ENCODE measurements at regions not wholly inside any gene's neighbourhood (a gene's known extent, or its start where the extent isn't known, plus 50 kb on each side); places are given as distances from the start of the nearest gene placed in this dataset.

DNA sequence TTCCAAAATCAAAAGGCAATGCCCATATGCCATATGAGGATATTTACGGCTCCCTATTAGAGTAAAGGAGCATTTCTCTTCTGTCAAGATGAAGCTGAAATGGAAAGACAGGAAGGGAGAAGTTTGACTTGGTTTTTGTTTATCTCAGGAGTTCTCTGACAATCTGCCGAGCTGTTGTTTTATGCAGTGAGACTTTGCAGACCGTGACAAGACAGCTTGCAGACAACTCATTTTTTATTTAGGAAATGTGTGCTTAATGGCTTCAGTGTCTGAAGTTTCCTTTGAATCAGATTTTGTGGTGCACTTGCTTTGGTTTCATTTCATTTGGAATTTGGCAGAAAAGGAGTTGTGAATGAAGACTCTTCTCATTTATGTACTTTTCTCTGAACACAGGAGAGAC is 145.4 kb downstream of the C12orf50 start:
- H3K4me1 ChIP-seq (ENCODE audit: control insufficient read depth in 1 of 2, insufficient read depth in 2 of 2, low read length in 2 of 2) = no peaks in the 10 kb centered on the region
- no peaks in the 10 kb centered on the region for H3K9me3 ChIP-seq (ENCODE audit: control insufficient read depth in 1 of 2, low read length in 2 of 2)
- no peak overlapping the region for H3K4me3 ChIP-seq (ENCODE audit: low read depth in 1 of 2, low read length in 2 of 2)

DNA sequence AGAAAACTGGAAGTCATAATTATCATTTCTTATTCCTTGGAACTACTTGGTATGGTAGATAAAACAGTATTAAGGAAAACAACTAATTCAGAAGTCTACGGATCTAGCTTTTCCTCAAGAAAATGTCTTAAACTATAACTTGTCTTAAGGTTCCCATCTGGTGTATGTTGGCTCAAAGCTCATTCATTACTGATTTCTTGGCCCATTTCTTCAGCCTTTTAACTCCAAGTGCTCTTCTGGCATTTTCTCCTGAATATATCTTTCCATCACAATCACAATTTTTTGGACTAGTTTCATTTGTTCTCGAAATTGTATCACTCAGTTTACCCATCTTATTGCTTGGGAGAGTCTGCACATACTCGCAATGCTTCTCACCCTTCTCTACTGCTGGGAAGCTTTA is 150.1 kb downstream of the C12orf50 start:
- Histone ChIP-seq H3K36me3 (ENCODE audit: control insufficient read depth in 1 of 2, insufficient read depth in 2 of 2, low read length in 2 of 2) (no peaks in the 10 kb centered on the region), H3K9me3 (ENCODE audit: control insufficient read depth in 1 of 2, low read length in 2 of 2) (no peaks in the 10 kb centered on the region), H3K27me3 (ENCODE audit: control insufficient read depth in 1 of 2, insufficient read depth in 2 of 2, low read length in 2 of 2) (no peaks in the 10 kb centered on the region), H3K9ac (ENCODE audit: low read depth in 1 of 2, low read length in 2 of 2) (no peak overlapping the region), H3K4me3 (ENCODE audit: low read depth in 1 of 2, low read length in 2 of 2) (no peak overlapping the region), H3K4me1 (ENCODE audit: control insufficient read depth in 1 of 2, insufficient read depth in 2 of 2, low read length in 2 of 2) (no peaks in the 10 kb centered on the region), H3K27ac (ENCODE audit: low read depth, low read length) (no peak overlapping the region)

More for the DNA sequence above, 145.4 kb downstream of the C12orf50 start:
- no peaks in the 10 kb centered on the region for H3K27me3 ChIP-seq (ENCODE audit: control insufficient read depth in 1 of 2, insufficient read depth in 2 of 2, low read length in 2 of 2)
- H3K9ac ChIP-seq (ENCODE audit: low read depth in 1 of 2, low read length in 2 of 2) = no peak overlapping the region
- H3K27ac ChIP-seq (ENCODE audit: low read depth, low read length) = no peak overlapping the region
- H3K36me3 ChIP-seq (ENCODE audit: control insufficient read depth in 1 of 2, insufficient read depth in 2 of 2, low read length in 2 of 2) = no peaks in the 10 kb centered on the region

DNA sequence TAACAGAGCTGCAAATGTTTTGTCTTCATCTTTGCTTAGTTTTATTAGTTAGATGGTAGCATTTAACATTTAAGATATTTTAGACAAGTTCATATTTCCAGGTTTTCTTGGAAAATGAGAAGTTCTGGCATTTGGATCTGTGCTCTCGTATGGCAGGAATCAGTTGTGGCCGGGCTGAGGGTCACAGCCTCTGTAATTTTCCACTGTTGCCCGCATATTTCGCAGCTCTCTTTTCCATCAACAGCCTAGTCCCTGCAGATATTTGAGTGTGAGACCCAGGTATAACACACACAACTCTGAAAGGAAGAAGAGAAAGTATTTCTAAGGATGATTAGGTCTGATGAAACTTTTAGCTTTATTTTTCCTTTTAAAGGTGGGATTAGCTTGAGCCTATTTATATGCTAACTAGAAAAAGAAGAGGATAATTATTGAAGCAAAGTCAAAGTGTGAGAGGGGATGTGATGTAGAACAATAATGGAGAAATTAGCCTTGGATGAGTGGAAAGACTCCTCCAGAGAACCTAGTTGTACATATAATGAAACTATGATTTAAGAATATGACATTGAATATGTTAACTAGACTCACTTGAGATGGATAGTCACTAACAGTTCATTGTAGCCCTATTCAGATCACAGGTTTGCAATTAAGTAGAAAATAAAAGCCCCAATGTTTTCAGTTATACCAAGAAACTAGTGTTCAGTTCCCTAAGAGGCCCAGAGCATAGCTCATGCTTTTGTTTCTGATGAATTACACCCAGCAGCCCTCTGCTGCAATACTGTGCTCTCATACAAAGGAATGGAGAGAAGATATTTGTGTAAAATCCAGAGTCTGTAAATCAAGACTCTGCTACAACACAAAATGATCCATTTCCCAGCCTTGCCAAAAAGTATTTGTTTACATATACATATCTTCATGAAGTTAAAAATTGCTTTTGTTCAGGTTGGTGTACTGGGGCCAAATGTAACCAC is 158.4 kb downstream of the C12orf50 start:
- Histone ChIP-seq H3K4me3 (ENCODE audit: low read depth in 1 of 2, low read length in 2 of 2) (no peak overlapping the region), H3K27ac (ENCODE audit: low read depth, low read length) (no peak overlapping the region), H3K36me3 (ENCODE audit: control insufficient read depth in 1 of 2, insufficient read depth in 2 of 2, low read length in 2 of 2) (no peaks in the 10 kb centered on the region), H3K9me3 (ENCODE audit: control insufficient read depth in 1 of 2, low read length in 2 of 2) (no peaks in the 10 kb centered on the region), H3K4me1 (ENCODE audit: control insufficient read depth in 1 of 2, insufficient read depth in 2 of 2, low read length in 2 of 2) (no peaks in the 10 kb centered on the region), H3K9ac (ENCODE audit: low read depth in 1 of 2, low read length in 2 of 2) (no peak overlapping the region), H3K27me3 (ENCODE audit: control insufficient read depth in 1 of 2, insufficient read depth in 2 of 2, low read length in 2 of 2) (no peaks in the 10 kb centered on the region)

DNA sequence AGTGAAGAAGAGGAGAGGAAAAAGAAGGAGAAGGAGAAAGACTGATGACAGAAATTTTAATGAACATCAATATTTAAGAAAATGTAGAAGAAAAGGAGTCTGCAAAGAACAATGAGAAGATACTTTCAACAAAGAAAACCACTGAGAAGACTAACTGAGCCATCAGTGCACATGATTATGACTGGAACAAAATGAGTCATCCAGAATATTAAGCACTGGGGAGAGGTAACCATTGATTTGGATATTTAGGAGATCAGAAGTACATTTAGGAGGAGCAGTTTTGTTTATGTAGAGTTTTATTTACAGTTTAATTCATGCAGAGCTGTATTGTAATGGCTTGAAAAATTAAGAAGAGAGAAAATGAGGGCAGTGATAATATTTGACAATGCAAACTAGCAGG is 159.1 kb downstream of the C12orf50 start:
- H3K9me3 ChIP-seq (ENCODE audit: control insufficient read depth in 1 of 2, low read length in 2 of 2) = no peaks in the 10 kb centered on the region
- no peak overlapping the region for H3K27ac ChIP-seq (ENCODE audit: low read depth, low read length)
- H3K4me3 ChIP-seq (ENCODE audit: low read depth in 1 of 2, low read length in 2 of 2) = no peak overlapping the region

DNA sequence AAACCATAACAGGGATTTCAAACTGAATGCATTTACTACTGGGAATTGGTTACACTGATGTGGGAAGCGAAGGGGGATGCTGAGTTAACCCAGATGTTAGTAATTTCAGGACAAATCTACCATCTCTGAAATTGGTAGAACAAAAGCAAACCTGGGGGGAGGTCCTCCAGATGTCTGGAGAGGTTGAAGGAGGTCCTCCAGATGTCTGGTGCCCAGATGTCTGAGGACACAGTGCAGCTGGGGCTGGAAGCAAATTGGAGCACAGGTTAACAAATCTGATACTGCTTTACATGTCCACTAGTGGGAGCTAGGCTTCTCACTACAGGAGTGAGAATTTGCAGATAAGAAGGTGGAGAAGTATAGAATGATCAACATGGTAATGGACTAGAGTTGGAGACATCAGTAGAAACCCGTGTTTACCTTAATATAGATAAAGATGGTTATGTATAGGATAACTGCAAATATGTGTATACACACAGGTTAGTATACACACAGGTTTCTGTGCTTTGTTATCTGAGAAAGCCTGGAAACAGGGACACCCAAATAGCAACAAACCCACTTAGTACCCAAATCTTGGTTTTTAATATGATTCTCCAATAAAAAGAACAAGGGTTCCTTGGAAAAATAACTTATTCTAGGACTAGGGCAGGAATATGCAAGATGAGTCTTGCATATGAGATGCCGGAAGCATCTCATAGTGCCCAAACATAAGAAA is 162.5 kb downstream of the C12orf50 start:
- H3K4me1 ChIP-seq (ENCODE audit: control insufficient read depth in 1 of 2, insufficient read depth in 2 of 2, low read length in 2 of 2) = no peaks in the 10 kb centered on the region
- no peaks in the 10 kb centered on the region for H3K27me3 ChIP-seq (ENCODE audit: control insufficient read depth in 1 of 2, insufficient read depth in 2 of 2, low read length in 2 of 2)
- H3K9me3 ChIP-seq (ENCODE audit: control insufficient read depth in 1 of 2, low read length in 2 of 2) = no peaks in the 10 kb centered on the region
- no peak overlapping the region for H3K9ac ChIP-seq (ENCODE audit: low read depth in 1 of 2, low read length in 2 of 2)
- H3K27ac ChIP-seq (ENCODE audit: low read depth, low read length) = no peak overlapping the region
- no peaks in the 10 kb centered on the region for H3K36me3 ChIP-seq (ENCODE audit: control insufficient read depth in 1 of 2, insufficient read depth in 2 of 2, low read length in 2 of 2)
- H3K4me3 ChIP-seq (ENCODE audit: low read depth in 1 of 2, low read length in 2 of 2) = no peak overlapping the region

More for the DNA sequence above, 159.1 kb downstream of the C12orf50 start:
- no peaks in the 10 kb centered on the region for H3K36me3 ChIP-seq (ENCODE audit: control insufficient read depth in 1 of 2, insufficient read depth in 2 of 2, low read length in 2 of 2)
- H3K4me1 ChIP-seq (ENCODE audit: control insufficient read depth in 1 of 2, insufficient read depth in 2 of 2, low read length in 2 of 2) = no peaks in the 10 kb centered on the region
- no peak overlapping the region for H3K9ac ChIP-seq (ENCODE audit: low read depth in 1 of 2, low read length in 2 of 2)
- no peaks in the 10 kb centered on the region for H3K27me3 ChIP-seq (ENCODE audit: control insufficient read depth in 1 of 2, insufficient read depth in 2 of 2, low read length in 2 of 2)

DNA sequence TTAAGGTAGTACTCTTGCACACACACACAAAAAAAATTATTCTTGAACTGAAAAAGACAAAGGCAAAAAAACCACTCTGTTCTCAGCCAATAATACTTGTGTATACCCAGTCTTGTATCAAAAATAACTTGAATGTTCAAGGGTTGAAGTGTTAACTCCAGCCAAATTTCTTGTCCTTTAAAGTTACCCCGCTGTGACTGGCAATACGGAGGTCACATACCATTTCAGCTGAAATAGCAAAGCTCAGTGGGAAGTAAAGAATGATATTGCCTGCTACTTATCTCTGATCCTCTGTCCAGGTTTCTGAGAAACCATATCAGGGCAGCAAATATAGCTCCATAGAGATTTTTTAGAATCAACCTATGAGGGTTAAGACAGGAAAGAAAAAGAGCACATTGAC is 167.4 kb downstream of the C12orf50 start:
- Histone ChIP-seq H3K27me3 (ENCODE audit: control insufficient read depth in 1 of 2, insufficient read depth in 2 of 2, low read length in 2 of 2) (no peaks in the 10 kb centered on the region), H3K36me3 (ENCODE audit: control insufficient read depth in 1 of 2, insufficient read depth in 2 of 2, low read length in 2 of 2) (no peaks in the 10 kb centered on the region), H3K9me3 (ENCODE audit: control insufficient read depth in 1 of 2, low read length in 2 of 2) (no peaks in the 10 kb centered on the region), H3K9ac (ENCODE audit: low read depth in 1 of 2, low read length in 2 of 2) (no peak overlapping the region), H3K27ac (ENCODE audit: low read depth, low read length) (no peak overlapping the region), H3K4me3 (ENCODE audit: low read depth in 1 of 2, low read length in 2 of 2) (no peak overlapping the region), H3K4me1 (ENCODE audit: control insufficient read depth in 1 of 2, insufficient read depth in 2 of 2, low read length in 2 of 2) (no peaks in the 10 kb centered on the region)

DNA sequence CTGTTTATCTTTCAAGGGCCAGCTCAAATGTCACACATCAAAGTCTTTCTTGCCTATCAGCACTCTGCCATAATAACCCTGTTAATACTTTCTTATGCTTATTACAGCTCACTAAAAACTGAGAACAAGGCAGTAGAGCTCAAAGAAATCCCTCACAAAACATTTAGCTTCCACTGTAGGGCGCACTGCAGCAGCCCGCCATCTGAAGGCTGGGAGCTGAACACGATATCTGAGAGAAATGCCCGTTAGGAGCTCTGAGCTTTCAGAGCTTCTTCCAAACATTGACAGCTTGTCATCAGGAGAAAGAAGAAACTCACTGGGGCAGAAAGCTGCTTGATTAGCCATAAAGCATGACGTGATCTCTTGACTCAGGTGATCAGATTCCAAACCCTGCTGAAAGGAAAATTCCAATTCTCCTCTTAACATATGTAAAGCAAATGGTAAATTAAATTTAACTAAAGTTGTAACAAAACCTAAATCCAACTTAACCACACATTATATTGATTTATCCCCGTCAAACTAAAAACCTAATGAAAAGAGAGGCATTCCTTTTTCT is 175.7 kb downstream of the C12orf50 start:
- no peak overlapping the region for H3K9ac ChIP-seq (ENCODE audit: low read depth in 1 of 2, low read length in 2 of 2)
- H3K27ac ChIP-seq (ENCODE audit: low read depth, low read length) = no peak overlapping the region
- H3K27me3 ChIP-seq (ENCODE audit: control insufficient read depth in 1 of 2, insufficient read depth in 2 of 2, low read length in 2 of 2) = no peaks in the 10 kb centered on the region
- no peak overlapping the region for H3K4me3 ChIP-seq (ENCODE audit: low read depth in 1 of 2, low read length in 2 of 2)
- no peaks in the 10 kb centered on the region for H3K36me3 ChIP-seq (ENCODE audit: control insufficient read depth in 1 of 2, insufficient read depth in 2 of 2, low read length in 2 of 2)
- H3K9me3 ChIP-seq (ENCODE audit: control insufficient read depth in 1 of 2, low read length in 2 of 2) = no peaks in the 10 kb centered on the region
- no peaks in the 10 kb centered on the region for H3K4me1 ChIP-seq (ENCODE audit: control insufficient read depth in 1 of 2, insufficient read depth in 2 of 2, low read length in 2 of 2)

DNA sequence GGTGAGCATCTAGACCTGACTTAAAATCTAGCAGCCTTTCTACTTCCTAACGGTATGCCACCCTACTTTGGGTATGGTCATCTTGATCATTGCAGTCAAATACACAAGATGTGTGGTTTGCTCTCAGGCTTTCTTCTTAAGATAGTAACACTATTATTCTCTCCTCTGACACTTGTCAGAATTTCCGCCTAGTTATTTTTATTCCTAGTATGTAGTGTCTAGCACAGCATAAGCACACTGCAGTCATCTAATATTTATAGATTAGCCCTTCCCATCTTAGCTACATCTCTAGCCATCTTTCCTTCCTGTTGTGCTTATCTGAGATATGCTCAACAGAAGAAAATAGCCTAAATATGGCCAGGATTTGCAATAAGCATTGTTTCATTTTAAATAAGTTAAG is 180.1 kb downstream of the C12orf50 start:
- no peak overlapping the region for H3K27ac ChIP-seq (ENCODE audit: low read depth, low read length)
- no peaks in the 10 kb centered on the region for H3K27me3 ChIP-seq (ENCODE audit: control insufficient read depth in 1 of 2, insufficient read depth in 2 of 2, low read length in 2 of 2)
- H3K9me3 ChIP-seq (ENCODE audit: control insufficient read depth in 1 of 2, low read length in 2 of 2) = no peaks in the 10 kb centered on the region
- H3K4me1 ChIP-seq (ENCODE audit: control insufficient read depth in 1 of 2, insufficient read depth in 2 of 2, low read length in 2 of 2) = no peaks in the 10 kb centered on the region
- H3K36me3 ChIP-seq (ENCODE audit: control insufficient read depth in 1 of 2, insufficient read depth in 2 of 2, low read length in 2 of 2) = no peaks in the 10 kb centered on the region
- H3K9ac ChIP-seq (ENCODE audit: low read depth in 1 of 2, low read length in 2 of 2) = no peak overlapping the region
- H3K4me3 ChIP-seq (ENCODE audit: low read depth in 1 of 2, low read length in 2 of 2) = no peak overlapping the region

DNA sequence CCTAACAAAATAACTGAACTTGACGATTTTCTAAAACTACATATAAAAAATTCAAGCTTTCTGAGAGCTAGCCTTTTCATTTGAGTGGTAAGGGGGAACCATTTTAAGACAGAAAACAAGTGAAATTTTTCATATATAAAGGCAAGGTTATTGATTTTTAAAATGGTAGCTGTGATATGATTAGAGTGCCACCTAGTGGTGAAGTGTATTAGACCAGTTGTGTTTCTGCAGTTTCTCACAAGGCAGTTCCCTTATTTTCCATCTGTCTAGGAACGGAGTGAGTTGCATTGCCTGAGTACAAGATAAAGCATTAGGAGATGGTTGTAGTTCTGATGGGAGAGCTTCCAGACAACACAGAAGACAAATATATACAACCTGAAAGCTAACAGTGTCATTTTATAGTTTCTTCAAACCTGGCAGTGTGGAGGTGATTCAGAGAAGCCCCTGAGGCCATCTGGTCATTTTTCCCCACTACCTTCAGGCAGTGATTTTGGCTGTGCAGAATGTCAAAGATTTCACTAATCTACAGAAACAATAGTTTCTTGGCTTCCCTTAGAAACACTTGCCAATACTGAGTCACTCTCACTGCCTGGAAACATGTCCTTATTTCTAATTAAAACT is 180.8 kb downstream of the C12orf50 start:
- H3K36me3 ChIP-seq (ENCODE audit: control insufficient read depth in 1 of 2, insufficient read depth in 2 of 2, low read length in 2 of 2) = no peaks in the 10 kb centered on the region
- no peak overlapping the region for H3K4me3 ChIP-seq (ENCODE audit: low read depth in 1 of 2, low read length in 2 of 2)
- no peaks in the 10 kb centered on the region for H3K27me3 ChIP-seq (ENCODE audit: control insufficient read depth in 1 of 2, insufficient read depth in 2 of 2, low read length in 2 of 2)
- no peak overlapping the region for H3K9ac ChIP-seq (ENCODE audit: low read depth in 1 of 2, low read length in 2 of 2)
- no peaks in the 10 kb centered on the region for H3K9me3 ChIP-seq (ENCODE audit: control insufficient read depth in 1 of 2, low read length in 2 of 2)
- no peak overlapping the region for H3K27ac ChIP-seq (ENCODE audit: low read depth, low read length)
- no peaks in the 10 kb centered on the region for H3K4me1 ChIP-seq (ENCODE audit: control insufficient read depth in 1 of 2, insufficient read depth in 2 of 2, low read length in 2 of 2)

DNA sequence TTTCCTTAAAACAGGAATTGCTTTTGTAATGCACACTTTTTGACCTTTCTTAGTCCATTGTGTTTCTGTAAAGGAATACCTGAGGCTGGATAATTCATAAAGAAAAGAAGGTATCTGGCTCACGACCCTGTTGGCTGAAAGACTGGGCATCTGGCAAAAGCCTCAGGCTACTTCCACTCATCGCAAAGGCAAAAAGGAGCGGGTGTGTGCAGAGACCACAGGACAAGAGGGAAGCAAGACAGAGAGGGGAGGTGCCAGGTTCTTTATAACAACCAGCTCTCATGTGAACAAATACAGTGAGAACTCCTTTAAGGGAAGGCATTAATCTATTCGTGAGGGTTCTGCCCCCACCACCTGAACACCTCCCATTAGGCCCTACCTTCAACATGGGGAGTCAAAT is 182.1 kb downstream of the C12orf50 start:
- Histone ChIP-seq H3K36me3 (ENCODE audit: control insufficient read depth in 1 of 2, insufficient read depth in 2 of 2, low read length in 2 of 2) (no peaks in the 10 kb centered on the region), H3K4me3 (ENCODE audit: low read depth in 1 of 2, low read length in 2 of 2) (no peak overlapping the region), H3K4me1 (ENCODE audit: control insufficient read depth in 1 of 2, insufficient read depth in 2 of 2, low read length in 2 of 2) (no peaks in the 10 kb centered on the region), H3K9ac (ENCODE audit: low read depth in 1 of 2, low read length in 2 of 2) (no peak overlapping the region), H3K9me3 (ENCODE audit: control insufficient read depth in 1 of 2, low read length in 2 of 2) (no peaks in the 10 kb centered on the region), H3K27me3 (ENCODE audit: control insufficient read depth in 1 of 2, insufficient read depth in 2 of 2, low read length in 2 of 2) (no peaks in the 10 kb centered on the region), H3K27ac (ENCODE audit: low read depth, low read length) (no peak overlapping the region)
